ENCODE measurements at regions not wholly inside any gene's neighbourhood (a gene's known extent, or its start where the extent isn't known, plus 50 kb on each side); places are given as distances from the start of the nearest gene placed in this dataset.

GRCh38 chr7:67571026-67571545 lies 574.5 kb downstream of the TYW1 start:
- DNase-seq = no peak

GRCh38 chr7:67573639-67574038 lies 577.0 kb downstream of the TYW1 start:
- DNase-seq = no peak

GRCh38 chr7:67588631-67589030 lies 592.0 kb downstream of the TYW1 start:
- no peak for DNase-seq

GRCh38 chr7:67589183-67589582 lies 592.5 kb downstream of the TYW1 start:
- DNase-seq = no peak

- DNase-seq = no peak
These were observed 594.0 kb downstream of the TYW1 start for GRCh38 chr7:67590649-67591048.

GRCh38 chr7:67593794-67594193 lies 597.2 kb downstream of the TYW1 start:
- DNase-seq = peak; percentile 18

DNA sequence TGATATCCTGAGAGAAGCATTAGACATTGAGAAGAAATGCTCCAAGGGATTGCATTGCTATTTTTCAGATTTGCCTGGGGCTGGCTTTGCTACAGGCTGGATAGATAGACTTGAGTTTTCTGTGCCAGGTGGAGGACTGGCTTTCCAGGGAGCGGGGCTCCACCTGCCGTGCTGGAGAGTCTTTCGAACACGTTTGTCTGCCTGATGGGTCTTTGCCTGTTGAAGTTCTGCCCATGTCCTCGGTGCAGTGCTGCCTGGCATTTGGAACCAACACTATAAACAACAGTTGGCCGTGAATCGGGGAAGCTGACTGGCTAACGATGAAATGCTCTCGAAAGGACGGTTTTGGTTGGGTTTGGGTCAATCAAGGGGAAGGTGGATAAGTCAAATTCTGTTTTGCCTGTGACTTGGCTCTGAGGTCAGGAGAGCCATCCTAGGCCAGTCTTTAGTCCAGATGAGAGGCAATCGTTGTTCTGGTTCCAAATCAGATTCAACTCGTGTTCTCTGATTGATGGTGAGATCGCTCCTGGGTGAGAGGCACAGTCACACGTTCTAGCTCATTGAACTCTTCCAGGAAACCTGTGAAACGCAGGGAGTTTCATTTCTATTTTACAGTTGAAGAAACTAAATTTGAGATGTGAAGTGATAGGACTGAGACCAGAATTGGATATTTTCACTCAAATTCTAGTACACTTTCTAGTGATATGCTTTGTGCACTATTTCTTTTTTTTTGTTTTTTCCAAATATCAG lies 599.0 kb downstream of the TYW1 start:
- no peak for DNase-seq

GRCh38 chr7:67597161-67597560 lies 600.5 kb downstream of the TYW1 start:
- no peak for DNase-seq

- no peak for DNase-seq
These were observed 601.8 kb downstream of the TYW1 start for GRCh38 chr7:67598469-67598868.

- no peak for DNase-seq
These were observed 602.9 kb downstream of the TYW1 start for GRCh38 chr7:67599331-67600062.

GRCh38 chr7:67602246-67602887 lies 605.7 kb downstream of the TYW1 start:
- no peak for DNase-seq

DNA sequence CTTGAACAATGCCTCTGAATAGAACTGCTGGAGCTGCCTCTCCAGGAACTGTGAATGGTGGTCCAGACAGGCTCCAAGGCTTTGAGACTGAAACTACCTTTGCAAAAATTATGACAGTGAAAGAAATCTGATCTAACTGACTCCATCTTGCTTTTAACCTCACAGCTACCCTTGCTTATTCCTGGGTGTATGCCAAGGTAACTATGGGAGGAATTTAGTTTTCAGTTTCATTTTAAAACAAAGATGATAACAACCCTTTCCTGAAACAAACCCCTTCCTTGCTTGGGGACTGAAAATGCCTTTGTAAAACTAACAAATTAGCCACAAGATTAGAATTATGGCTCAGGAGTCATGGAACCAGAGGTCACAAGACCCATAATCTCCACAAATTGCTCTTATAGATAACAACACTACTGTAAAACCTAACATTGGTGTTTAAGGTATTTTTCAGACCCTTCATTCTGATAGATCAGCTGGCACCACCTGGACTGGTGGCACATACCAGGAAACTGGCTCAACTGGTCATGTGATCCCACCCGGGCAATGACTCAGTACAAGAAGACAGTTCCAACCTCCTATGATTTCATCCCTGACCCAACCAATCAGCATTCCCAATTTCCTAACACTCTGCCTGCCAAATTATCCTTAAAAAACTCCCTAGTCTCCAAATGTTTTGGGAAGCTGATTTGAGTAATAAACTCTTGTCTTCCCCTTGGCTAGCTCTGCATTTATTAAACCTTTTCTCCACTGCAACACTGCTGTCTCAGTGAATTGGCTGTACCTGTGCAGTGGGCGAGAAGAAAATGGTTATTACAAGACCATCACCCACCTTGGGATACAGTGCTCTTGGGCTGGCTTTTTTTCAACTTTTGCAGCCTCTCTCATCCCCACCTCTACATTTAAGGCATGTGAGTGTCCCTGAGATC lies 608.1 kb downstream of the TYW1 start:
- no peak for DNase-seq

DNA sequence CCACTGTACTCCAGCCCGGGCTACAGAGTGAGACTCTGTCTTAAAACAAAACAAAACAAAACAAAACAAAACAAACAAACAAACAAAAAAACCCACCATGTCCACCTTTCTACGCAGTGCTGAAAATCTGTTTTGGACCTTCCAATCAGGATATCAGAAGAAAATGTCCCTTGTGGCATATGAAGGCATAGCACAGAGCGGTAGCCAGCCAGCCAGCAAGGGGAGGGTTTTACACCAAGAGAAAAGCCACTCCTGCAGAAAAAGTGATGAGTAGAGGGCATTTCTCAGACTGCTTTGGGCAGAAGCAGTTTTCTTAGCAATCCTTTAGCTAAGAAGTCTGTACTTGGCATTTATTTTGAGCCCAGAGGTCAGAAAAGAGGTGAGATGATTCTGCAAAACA lies 612.2 kb downstream of the TYW1 start:
- no peak for DNase-seq

- no peak for DNase-seq
These were observed 614.3 kb downstream of the TYW1 start for GRCh38 chr7:67610897-67611296.

DNA sequence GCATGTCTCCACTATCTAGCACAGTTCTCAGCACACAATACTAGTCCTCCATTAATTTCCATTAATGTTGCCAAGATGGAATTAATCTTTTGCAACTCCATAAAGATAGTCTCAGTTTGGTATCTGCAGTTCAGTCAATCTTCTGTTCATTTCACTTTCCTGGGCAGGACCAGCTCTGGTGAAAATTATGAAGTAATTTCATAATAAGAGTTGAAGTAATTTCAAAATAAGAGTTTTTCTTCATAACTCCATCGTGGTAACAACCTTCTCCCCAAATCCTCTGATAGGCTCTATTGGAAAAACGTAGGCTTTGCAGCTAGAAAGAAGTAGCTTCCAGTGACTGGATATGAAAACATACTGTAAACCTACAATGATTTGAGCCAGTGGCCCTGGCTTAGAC lies 618.2 kb downstream of the TYW1 start:
- DNase-seq = no peak

- DNase-seq = no peak
These were observed 619.9 kb downstream of the TYW1 start for GRCh38 chr7:67616517-67616916.

DNA sequence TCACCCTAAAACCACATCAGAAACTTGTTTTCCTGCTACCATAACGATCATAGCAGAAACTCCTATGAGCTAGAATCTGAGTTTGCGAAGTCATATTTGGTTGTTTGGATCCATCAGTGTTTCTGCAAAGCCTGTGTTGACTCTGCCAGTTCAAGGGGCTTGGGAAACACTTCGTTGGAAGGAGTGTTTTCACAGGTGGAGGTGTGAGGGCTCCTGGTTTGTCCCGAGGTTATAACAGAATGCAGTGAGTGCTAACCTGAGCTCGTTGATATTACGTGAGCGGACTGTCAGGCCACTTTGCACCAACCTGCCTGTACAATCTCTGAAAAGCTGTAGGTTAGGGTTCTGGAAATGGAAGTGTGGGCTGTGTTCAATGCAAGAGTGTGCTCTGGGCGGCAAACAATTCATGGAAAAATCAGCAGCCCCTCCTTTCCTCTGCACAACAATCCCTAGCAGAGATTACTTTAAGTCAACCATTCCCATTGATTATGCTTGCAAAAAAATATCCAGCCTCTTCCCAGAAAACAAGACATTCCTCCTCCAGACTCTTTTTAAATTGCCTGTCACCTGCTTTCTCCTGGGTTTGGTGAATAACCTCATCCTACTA lies 622.0 kb downstream of the TYW1 start:
- no peak for DNase-seq

DNA sequence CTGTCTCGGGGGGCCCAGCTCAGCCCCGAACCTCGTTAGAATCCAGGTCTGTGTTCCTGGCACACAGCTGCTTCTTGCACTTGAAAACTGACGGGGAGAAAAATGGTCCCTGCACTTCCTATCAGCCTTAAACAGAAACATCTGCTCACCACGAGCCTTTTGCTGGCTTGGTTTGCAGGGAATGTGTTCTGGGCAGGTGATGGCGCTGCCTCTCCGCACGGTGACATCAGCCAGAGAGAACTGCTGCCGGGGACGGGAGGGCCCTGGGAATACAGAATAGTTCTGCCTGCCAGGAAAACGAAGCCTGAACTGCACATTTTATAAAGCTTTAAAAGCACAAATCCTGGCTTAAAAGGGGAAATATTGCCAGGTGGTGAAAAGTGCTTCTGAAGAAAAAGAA lies 622.5 kb downstream of the TYW1 start:
- no peak for DNase-seq

- DNase-seq = no peak
These were observed 623.7 kb downstream of the TYW1 start for GRCh38 chr7:67620216-67620933.

DNA sequence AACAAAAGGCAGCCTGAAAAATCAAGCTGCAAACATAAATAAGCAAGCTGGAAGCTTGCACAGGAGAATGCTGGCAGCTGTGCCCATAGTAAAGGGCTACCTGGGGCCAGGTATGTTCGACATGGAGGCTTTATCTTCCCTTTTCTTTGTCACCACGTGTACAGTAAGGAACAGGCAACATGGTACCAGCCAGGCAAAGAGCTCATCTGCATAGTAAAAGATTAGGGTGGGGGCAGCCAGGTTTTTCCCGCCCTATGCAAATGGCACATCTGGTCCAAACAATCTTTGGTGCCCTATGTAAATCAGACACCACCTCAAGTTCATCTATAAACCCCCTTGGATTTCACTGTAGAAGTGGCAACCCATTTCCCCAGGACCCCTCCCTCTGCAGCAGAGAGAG lies 625.1 kb downstream of the TYW1 start:
- no peak for DNase-seq

DNA sequence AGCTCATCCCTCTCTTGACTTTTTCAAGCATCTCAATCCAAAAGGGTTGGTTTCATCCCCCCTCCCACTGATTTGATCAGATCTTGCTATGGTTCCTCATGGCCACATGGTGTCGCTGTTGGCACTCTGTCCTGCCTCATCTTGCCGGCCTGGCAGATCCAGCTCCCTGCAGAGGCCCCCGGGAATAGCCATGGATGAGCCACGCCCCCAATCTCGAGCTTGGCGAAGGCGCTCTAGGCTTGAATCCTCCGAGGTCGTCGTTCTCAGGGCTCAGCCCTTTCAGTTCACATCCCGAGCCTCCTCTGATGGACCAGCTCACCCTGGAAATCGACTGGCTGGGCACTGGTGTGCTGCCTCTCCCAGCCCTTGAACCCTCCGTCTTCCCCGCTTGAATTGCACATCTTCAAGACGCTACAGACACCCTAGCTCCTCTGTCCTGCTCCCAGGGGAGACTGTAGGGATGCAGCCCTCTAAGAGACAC lies 628.7 kb downstream of the TYW1 start:
- DNase-seq = peak; percentile 73
